Testis (tissue), 2 donors: ENCODE measurements at regions not wholly inside any gene's neighbourhood (a gene's known extent, or its start where the extent isn't known, plus 50 kb on each side); places are given as distances from the start of the nearest gene placed in this dataset.

Source experiments
- DNase-seq: peaks from one replicate; pipeline ENCODE4 v3.0.0-alpha.2; 2019
- H3K27ac ChIP-seq, 2 donors: fragments of 200-600 bp; sonication (generic); one replicate each; pipeline ENCODE4 v1.5.1; 2019
- H3K27me3 ChIP-seq: fragments of 200-600 bp; sonication (generic); one replicate; pipeline ENCODE4 v1.5.1; 2019
- H3K36me3 ChIP-seq: fragments of 200-600 bp; sonication (generic); one replicate; pipeline ENCODE4 v1.5.1; 2017; ENCODE audit warnings: low read depth; ENCODE audit errors: missing control alignments
- H3K4me1 ChIP-seq: fragments of 200-600 bp; sonication (generic); one replicate; pipeline ENCODE4 v1.5.1; 2019
- H3K4me3 ChIP-seq, 2 donors: fragments of 200-600 bp; sonication (generic); one replicate each; pipeline ENCODE4 v1.5.1; 2017 to 2019
- H3K9me3 ChIP-seq: fragments of 200-600 bp; sonication (generic); one replicate; pipeline ENCODE4 v1.5.1; 2017
- CTCF ChIP-seq, 3 experiments: fragments of 450-650 bp in 2 of 3; fragments of 200-600 bp in 1 of 3; sonication (generic) in 1 of 3; IDR thresholded peaks; one replicate each; pipeline ENCODE4 v1.5.1; 2016 to 2019; ENCODE audit warnings: antibody characterized with exemption in 3 of 3, mild to moderate bottlenecking in 2 of 3, moderate library complexity in 1 of 3
- POLR2A ChIP-seq: fragments of 450-650 bp; IDR thresholded peaks from one replicate; pipeline ENCODE4 v1.6.1; 2017; ENCODE audit warnings: antibody characterized with exemption, mild to moderate bottlenecking, moderate library complexity
- WGBS, 2 donors: methylation state at CpG; one replicate each; pipeline ENCODE4 v1.1.5; 2018; 5-methylcytosine and 5-hydroxymethylcytosine counted together
- intact Hi-C: fragments of 100-400 bp; cut with DNase I; formaldehyde crosslinking; loops from one replicate; pipeline ENCODE4 v1.15.1; 2023; ENCODE audit warnings: low total_unique reads

GRCh38 chr17:77291591-77292386 lies 151.0 kb downstream of the SEC14L1 start:
- Histone ChIP-seq H3K4me1 (peaks cover 7% of the 10 kb centered on the region), H3K9me3 (no peaks in the 10 kb centered on the region), H3K27ac (no peak overlapping the region), H3K27me3 (no peaks in the 10 kb centered on the region), H3K36me3 (no peaks in the 10 kb centered on the region), H3K4me3 (no peak overlapping the region)
- intact Hi-C loops = no loop called here
- WGBS, 2 donors = 93 to 96% methylated on average over 18 of the region's 18 CpGs
- no peak for DNase-seq
- TF ChIP-seq CTCF (IDR thresholded peaks at IDR 0.05) (no peak), POLR2A (no peak)

- Histone ChIP-seq H3K36me3 (no peaks in the 10 kb centered on the region), H3K4me1 (no peaks in the 10 kb centered on the region), H3K27me3 (no peaks in the 10 kb centered on the region), H3K9me3 (no peaks in the 10 kb centered on the region), H3K27ac (no peak overlapping the region), H3K4me3 (no peak overlapping the region)
- DNase-seq = no peak
- WGBS, 2 donors = 94% methylated on average over 20 of the region's 20 CpGs
- TF ChIP-seq CTCF (IDR thresholded peaks at IDR 0.05) (no peak), POLR2A (no peak)
- intact Hi-C loops = no loop called here
These were observed 154.0 kb downstream of the SEC14L1 start for GRCh38 chr17:77294761-77295160.

GRCh38 chr17:77295241-77295853 lies 154.6 kb downstream of the SEC14L1 start:
- TF ChIP-seq POLR2A (no peak), CTCF (IDR thresholded peaks at IDR 0.05) (no peak)
- Histone ChIP-seq H3K4me3 (no peak overlapping the region), H3K27ac (no peak overlapping the region), H3K27me3 (no peaks in the 10 kb centered on the region), H3K36me3 (no peaks in the 10 kb centered on the region), H3K9me3 (no peaks in the 10 kb centered on the region), H3K4me1 (no peaks in the 10 kb centered on the region)
- no peak for DNase-seq
- intact Hi-C loops = no loop called here
- 73 to 87% methylated on average over 4 to 12 of the region's 12 CpGs for WGBS, 2 donors

- no peaks in the 10 kb centered on the region for H3K9me3 ChIP-seq
- H3K27me3 ChIP-seq = no peaks in the 10 kb centered on the region
- no peaks in the 10 kb centered on the region for H3K4me1 ChIP-seq
- TF ChIP-seq POLR2A (no peak), CTCF (IDR thresholded peaks at IDR 0.05) (no peak)
- no peak overlapping the region for H3K4me3 ChIP-seq
- H3K36me3 ChIP-seq = no peaks in the 10 kb centered on the region
- DNase-seq = no peak
- WGBS, 2 donors = 84 to 97% methylated on average over 6 of the region's 6 CpGs
- no peak overlapping the region for H3K27ac ChIP-seq
- intact Hi-C loops = no loop called here
These were observed 156.1 kb downstream of the SEC14L1 start for GRCh38 chr17:77296769-77297409.
